Right atrium auricular region (tissue), 2 donors: ENCODE measurements at regions not wholly inside any gene's neighbourhood (a gene's known extent, or its start where the extent isn't known, plus 50 kb on each side); places are given as distances from the start of the nearest gene placed in this dataset.

Source experiments
- DNase-seq: peaks from one replicate; pipeline ENCODE4 v3.0.0-alpha.2; 2019; ENCODE audit warnings: low spot score
- H3K27ac ChIP-seq, 2 donors: fragments of 200-600 bp; sonication (generic); 1 replicate in 1 of 2; 2 replicates in 1 of 2; pipeline ENCODE4 v1.5.1; 2016 to 2019
- H3K27me3 ChIP-seq, 2 donors: fragments of 200-600 bp; sonication (generic); one replicate each; pipeline versions ENCODE4 v1.5.1 to v1.6.0; 2017 to 2019
- H3K36me3 ChIP-seq: fragments of 200-600 bp; sonication (generic); one replicate; pipeline ENCODE4 v1.5.1; 2016
- H3K4me1 ChIP-seq, 2 donors: fragments of 200-600 bp; sonication (generic); one replicate each; pipeline versions ENCODE4 v1.5.1 to v1.6.0; 2017 to 2019
- H3K4me3 ChIP-seq, 2 donors: fragments of 200-600 bp; sonication (generic); 1 replicate in 1 of 2; 2 replicates in 1 of 2; pipeline ENCODE4 v1.5.1; 2017 to 2019; ENCODE audit warnings: mild to moderate bottlenecking in 1 of 2, moderate library complexity in 1 of 2
- H3K9me3 ChIP-seq, 2 donors: fragments of 200-600 bp; sonication (generic); one replicate each; pipeline ENCODE4 v1.5.1; 2019
- CTCF ChIP-seq, 2 donors: fragments of 200-600 bp; sonication (generic); IDR thresholded peaks; one replicate each; pipeline ENCODE4 v1.5.1; 2019; ENCODE audit warnings: antibody characterized with exemption in 2 of 2

- H3K36me3 ChIP-seq, result no peaks in the 10 kb centered on the region
- H3K9me3 ChIP-seq, result peaks cover 0 to 9% of the 10 kb centered on the region in 2 donors
- H3K4me1 ChIP-seq, result peaks cover 0 to 23% of the 10 kb centered on the region in 2 donors
- H3K27ac ChIP-seq, result no peak overlapping the region
- no peaks in the 10 kb centered on the region for H3K27me3 ChIP-seq
- H3K4me3 ChIP-seq, result no peak overlapping the region
- no peak for DNase-seq
- TF ChIP-seq CTCF (IDR thresholded peaks at IDR 0.05), result no peak
Measured at GRCh38 chr15:31211353-31211752, 109.8 kb upstream of the TRPM1 start.

DNA sequence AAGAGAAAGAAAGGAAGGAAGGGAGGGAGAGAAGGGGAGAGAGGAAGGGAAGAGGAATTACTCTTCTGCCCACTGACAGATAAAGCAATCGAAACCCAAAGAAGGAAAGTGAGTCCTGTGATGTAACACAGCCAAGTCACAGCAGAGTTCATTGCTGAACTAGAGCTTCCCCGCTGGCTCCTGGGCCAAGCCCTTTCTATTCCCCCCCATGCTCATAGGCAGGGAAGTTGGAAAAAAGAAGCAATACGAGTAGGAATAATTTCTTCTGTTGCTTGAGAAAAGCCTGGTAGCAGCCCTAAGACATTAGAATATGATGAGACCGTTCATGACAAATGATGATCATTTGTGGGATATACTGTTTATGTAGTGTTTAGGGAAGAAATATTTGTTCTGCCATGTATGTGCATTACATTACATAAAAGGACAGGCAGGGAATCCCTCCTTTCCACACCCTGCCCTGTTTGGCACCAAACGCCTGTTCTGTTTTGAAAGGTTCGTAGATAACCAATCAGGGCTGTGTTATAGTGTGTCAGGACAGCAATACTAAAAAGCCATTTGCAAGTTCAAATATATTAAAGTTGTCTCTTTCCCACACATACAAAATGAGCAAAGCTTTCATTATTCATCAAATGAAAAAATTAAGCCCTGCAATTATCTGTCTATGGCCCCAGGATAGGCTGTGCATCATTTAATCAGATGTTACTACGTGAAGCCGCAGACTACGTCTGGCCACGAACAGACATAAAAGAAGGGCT, 111.0 kb upstream of the TRPM1 start:
- DNase-seq, result peak; percentile 59
- peak overlapping the region; percentile 39 for H3K27ac ChIP-seq
- H3K27me3 ChIP-seq, result no peaks in the 10 kb centered on the region
- TF ChIP-seq CTCF (IDR thresholded peaks at IDR 0.05), result no peak
- H3K4me3 ChIP-seq, result no peak overlapping the region
- no peaks in the 10 kb centered on the region for H3K36me3 ChIP-seq
- peaks cover 0 to 30% of the 10 kb centered on the region in 2 donors for H3K4me1 ChIP-seq
- H3K9me3 ChIP-seq, result peaks cover 0 to 9% of the 10 kb centered on the region in 2 donors

DNA sequence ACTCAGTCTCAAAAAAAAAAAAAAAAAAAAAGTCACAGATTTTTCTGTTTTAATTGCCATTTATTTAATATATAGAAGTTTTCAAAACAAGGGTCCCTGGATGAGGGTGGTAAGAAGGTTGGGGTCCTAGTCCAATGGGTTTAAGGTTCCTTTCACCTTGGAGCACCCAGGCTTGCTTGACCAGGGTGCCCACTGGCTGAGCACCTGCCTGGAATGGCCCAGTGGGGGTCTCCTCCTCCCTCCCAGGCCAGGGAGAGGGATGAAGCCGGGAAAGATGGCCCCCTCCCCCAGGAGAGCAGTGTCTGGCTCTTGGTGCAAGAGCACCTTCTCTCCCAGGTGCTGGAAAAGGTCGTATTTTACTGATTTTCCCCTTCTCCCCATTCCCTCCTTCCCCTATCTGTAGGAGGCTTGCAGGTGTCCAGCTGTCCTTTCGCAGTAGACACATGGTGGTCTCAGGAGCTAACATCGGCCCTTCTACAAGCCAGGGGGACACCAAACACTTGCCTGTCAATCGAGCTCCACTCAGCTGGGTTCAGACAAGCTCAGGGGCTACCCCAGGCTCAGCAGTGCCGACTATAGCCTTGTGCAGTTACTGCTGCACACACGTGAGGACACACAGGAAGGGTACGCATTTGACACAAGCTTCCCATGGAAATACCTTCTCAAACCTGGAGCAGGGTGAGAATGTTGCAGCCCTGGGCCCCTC, 112.3 kb upstream of the KLF13 start:
- no peak for DNase-seq
- TF ChIP-seq CTCF (IDR thresholded peaks at IDR 0.05), result no peak
- Histone ChIP-seq H3K27ac (peak overlapping the region; percentile 88 to 99), H3K27me3 (no peaks in the 10 kb centered on the region), H3K9me3 (peaks cover 0 to 9% of the 10 kb centered on the region in 2 donors), H3K4me3 (no peak overlapping the region), H3K36me3 (no peaks in the 10 kb centered on the region), H3K4me1 (peaks cover 0 to 30% of the 10 kb centered on the region in 2 donors)

GRCh38 chr15:31214864-31215489, 111.7 kb upstream of the KLF13 start:
- no peaks in the 10 kb centered on the region for H3K36me3 ChIP-seq
- H3K4me3 ChIP-seq, result peak overlapping the region; percentile 60 to 64
- H3K27ac ChIP-seq, result peak overlapping the region; percentile 88 to 99
- no peaks in the 10 kb centered on the region for H3K27me3 ChIP-seq
- H3K4me1 ChIP-seq, result peaks cover 0 to 30% of the 10 kb centered on the region in 2 donors
- peak; percentile 77 for DNase-seq
- peaks cover 0 to 9% of the 10 kb centered on the region in 2 donors for H3K9me3 ChIP-seq
- no peak for TF ChIP-seq CTCF (IDR thresholded peaks at IDR 0.05)

- H3K4me3 ChIP-seq, result peak overlapping the region; percentile 60 to 64
- peak; percentile 77 for DNase-seq
- H3K36me3 ChIP-seq, result no peaks in the 10 kb centered on the region
- H3K9me3 ChIP-seq, result peaks cover 0 to 9% of the 10 kb centered on the region in 2 donors
- peak overlapping the region; percentile 88 to 99 for H3K27ac ChIP-seq
- peaks cover 0 to 30% of the 10 kb centered on the region in 2 donors for H3K4me1 ChIP-seq
- H3K27me3 ChIP-seq, result no peaks in the 10 kb centered on the region
- TF ChIP-seq CTCF (IDR thresholded peaks at IDR 0.05), result peak; percentile 85 to 97
Measured at GRCh38 chr15:31215490-31216214, 111.0 kb upstream of the KLF13 start.
